ENCODE measurements at regions not wholly inside any gene's neighbourhood (a gene's known extent, or its start where the extent isn't known, plus 50 kb on each side); places are given as distances from the start of the nearest gene placed in this dataset.

GRCh38 chr2:59277671-59278070 is 1036.5 kb upstream of the FANCL start:
- H4K5ac ChIP-seq (ENCODE audit: insufficient read length, low read depth, low read length) = no peak overlapping the region

More at GRCh38 chr2:59277671-59278070, 1036.5 kb upstream of the FANCL start:
- H3K79me1 ChIP-seq (ENCODE audit: low read depth, low read length) = no peaks in the 10 kb centered on the region
- H3K9ac ChIP-seq (replicated peaks in 1 of 4; ENCODE audit: extremely low read depth in 1 of 4, low read depth in 3 of 4, low read length in 3 of 4) = no peak overlapping the region
- no peak overlapping the region for H2AFZ ChIP-seq (ENCODE audit: low read length)
- ChIA-PET CTCF (ENCODE audit: partially characterized antibody) (no interaction called here), POLR2A (ENCODE audit: partially characterized antibody) (no interaction called here)
- H2BK12ac ChIP-seq (ENCODE audit: low read depth, low read length) = no peak overlapping the region
- H3K9me3 ChIP-seq (ENCODE audit: insufficient read depth in 2 of 2, low read depth in 1 of 2, low read length in 1 of 2) = no peaks in the 10 kb centered on the region
- no peak overlapping the region for H3K4me2 ChIP-seq (ENCODE audit: insufficient read depth in 1 of 2, low read depth in 2 of 2, low read length in 2 of 2)
- FAIRE-seq (no peak), DNase-seq (ENCODE audit: low read depth in 1 of 2, low spot score in 2 of 2) (no peak)
- no peak overlapping the region for H3K4ac ChIP-seq (replicated peaks; ENCODE audit: insufficient read length, low read depth, low read length)
- no peak overlapping the region for H3K27ac ChIP-seq (ENCODE audit: low read depth, low read length)
- no peak overlapping the region for H2AK5ac ChIP-seq (ENCODE audit: low read depth, low read length)
- no peak overlapping the region for H3K18ac ChIP-seq (ENCODE audit: extremely low read depth, low read length)
- H3K23me2 ChIP-seq (ENCODE audit: low read depth, low read length) = no peaks in the 10 kb centered on the region; the same call in 1 of the 2 replicates
- H3K56ac ChIP-seq (replicated peaks; ENCODE audit: insufficient read length, low read depth, low read length) = no peak overlapping the region
- no peaks in the 10 kb centered on the region for H3K4me1 ChIP-seq (replicated peaks in 1 of 4; ENCODE audit: control insufficient read depth in 3 of 4, insufficient read depth in 4 of 4, low read length in 3 of 4)
- no peaks in the 10 kb centered on the region for H3K36me3 ChIP-seq (ENCODE audit: control insufficient read depth in 2 of 4, insufficient read depth in 4 of 4, low read length in 3 of 4)
- no peak overlapping the region for H2BK5ac ChIP-seq (ENCODE audit: low read depth, low read length)
- 92% methylated on average over 5 of the region's 5 CpGs; no CpG with 5 or more reads in 1 of the 2 experiments for WGBS, 2 experiments (ENCODE audit: extremely low coverage in 1 of 2, insufficient coverage in 1 of 2, insufficient read length in 1 of 2, insufficient replicate concordance in 2 of 2, low coverage in 1 of 2, low lambda C conversion rate in 2 of 2, missing lambda C conversion rate in 1 of 2)
- H4K8ac ChIP-seq (ENCODE audit: extremely low read depth, insufficient read depth, low read length) = no peak overlapping the region
- no peak overlapping the region for H3K4me3 ChIP-seq (ENCODE audit: extremely low read depth in 1 of 4, insufficient read depth in 2 of 4, low read depth in 3 of 4, low read length in 4 of 4)
- no peak overlapping the region for H2BK20ac ChIP-seq (ENCODE audit: low read length)
- no peak overlapping the region for H2BK15ac ChIP-seq (ENCODE audit: low read length)
- H3K14ac ChIP-seq (ENCODE audit: insufficient read length) = no peak overlapping the region
- no peak overlapping the region for H3K23ac ChIP-seq (ENCODE audit: insufficient read length)
- TF ChIP-seq E2F6 (IDR thresholded peaks at IDR 0.05) (no peak), SUZ12 (IDR thresholded peaks at IDR 0.05; ENCODE audit: low read length) (no peak), RAD21 (IDR thresholded peaks at IDR 0.05 in 1 of 2, conservative IDR thresholded peaks at IDR 0.05 in 1 of 2; ENCODE audit: low read depth in 2 of 2, low read length in 2 of 2) (no peak), ATF2 (IDR thresholded peaks at IDR 0.05; ENCODE audit: low read length) (no peak), RFX5 (IDR thresholded peaks at IDR 0.05; ENCODE audit: borderline replicate concordance, low read depth, low read length) (no peak), TCF12 (IDR thresholded peaks at IDR 0.05; ENCODE audit: low read depth, low read length) (no peak)
- H4K91ac ChIP-seq (replicated peaks; ENCODE audit: insufficient read length, low read length) = no peak overlapping the region
- H2BK120ac ChIP-seq (replicated peaks; ENCODE audit: low read depth, low read length) = no peak overlapping the region
- H3K27me3 ChIP-seq (replicated peaks in 1 of 4; ENCODE audit: control insufficient read depth in 3 of 4, extremely low read depth in 1 of 4, insufficient read depth in 3 of 4, low read length in 3 of 4) = no peaks in the 10 kb centered on the region
- H4K20me1 ChIP-seq (replicated peaks in 1 of 2; ENCODE audit: control insufficient read depth in 1 of 2, insufficient read depth in 2 of 2, low read length in 2 of 2) = no peaks in the 10 kb centered on the region
- H3K79me2 ChIP-seq (ENCODE audit: control insufficient read depth in 1 of 2, insufficient read depth in 2 of 2, low read length in 2 of 2) = no peaks in the 10 kb centered on the region
